Neural cell (in vitro differentiated cells): ENCODE measurements at regions not wholly inside any gene's neighbourhood (a gene's known extent, or its start where the extent isn't known, plus 50 kb on each side); places are given as distances from the start of the nearest gene placed in this dataset.

Experiments used
- CTCF ChIP-seq: fragments of 450-650 bp; IDR thresholded peaks from 2 replicates; pipeline ENCODE4 v1.5.1; 2014; ENCODE audit warnings: antibody characterized with exemption, mild to moderate bottlenecking, moderate library complexity; ENCODE audit not compliant: poor library complexity, severe bottlenecking
- EP300 ChIP-seq: fragments of 450-650 bp; conservative IDR thresholded peaks from 2 replicates; pipeline ENCODE4 v1.6.1; 2014; ENCODE audit warnings: antibody characterized with exemption, mild to moderate bottlenecking, moderate library complexity; ENCODE audit not compliant: poor library complexity, severe bottlenecking
- EZH2 ChIP-seq: fragments of 200-600, 300-800 bp; shearing (Covaris generic), sonication (generic); IDR thresholded peaks from 2 replicates; pipeline ENCODE4 v1.6.1; 2014; ENCODE audit warnings: antibody characterized with exemption, low read length, borderline replicate concordance, mild to moderate bottlenecking; ENCODE audit not compliant: insufficient read depth, poor library complexity, severe bottlenecking
- MXI1 ChIP-seq: fragments of 450-650 bp; conservative IDR thresholded peaks from 2 replicates; pipeline ENCODE4 v1.6.1; 2014; ENCODE audit warnings: antibody characterized with exemption, mild to moderate bottlenecking; ENCODE audit not compliant: poor library complexity, severe bottlenecking
- POLR2AphosphoS5 ChIP-seq: IDR thresholded peaks from 2 replicates; pipeline ENCODE4 v1.6.1; 2012
- REST ChIP-seq: IDR thresholded peaks from 2 replicates; pipeline ENCODE4 v1.6.1; 2012; ENCODE audit warnings: borderline replicate concordance
- TAF1 ChIP-seq: IDR thresholded peaks from 2 replicates; pipeline ENCODE4 v1.6.1; 2012; ENCODE audit warnings: low read depth

- TF ChIP-seq CTCF (no peak), EP300 (no peak), TAF1 (no peak), POLR2AphosphoS5 (no peak), EZH2 (no peak), REST (no peak), MXI1 (no peak)
These were observed 380.7 kb downstream of the RPS24 start for GRCh38 chr10:78414380-78414779.
